Suprapubic skin (tissue), 4 donors: ENCODE measurements at regions not wholly inside any gene's neighbourhood (a gene's known extent, or its start where the extent isn't known, plus 50 kb on each side); places are given as distances from the start of the nearest gene placed in this dataset.

Source experiments
- DNase-seq, 2 donors: peaks; one replicate each; pipeline ENCODE4 v3.0.0-alpha.2; 2019; ENCODE audit warnings: low spot score in 2 of 2
- H3K27ac ChIP-seq: fragments of 200-600 bp; sonication (generic); one replicate; pipeline ENCODE4 v1.5.1; 2019
- H3K27me3 ChIP-seq: fragments of 200-600 bp; sonication (generic); one replicate; pipeline ENCODE4 v1.5.1; 2019
- H3K36me3 ChIP-seq: fragments of 200-600 bp; sonication (generic); one replicate; pipeline ENCODE4 v1.5.1; 2019
- H3K4me1 ChIP-seq: fragments of 200-600 bp; sonication (generic); one replicate; pipeline ENCODE4 v1.5.1; 2019
- H3K4me3 ChIP-seq: fragments of 200-600 bp; sonication (generic); one replicate; pipeline ENCODE4 v1.5.1; 2019; ENCODE audit warnings: mild to moderate bottlenecking
- H3K9me3 ChIP-seq: fragments of 200-600 bp; sonication (generic); one replicate; pipeline ENCODE4 v1.5.1; 2019
- CTCF ChIP-seq, 2 donors: fragments of 200-600 bp in 1 of 2; fragments of 450-650 bp in 1 of 2; sonication (generic) in 1 of 2; IDR thresholded peaks; one replicate each; pipeline ENCODE4 v1.5.1; 2016 to 2019; ENCODE audit warnings: antibody characterized with exemption in 2 of 2, mild to moderate bottlenecking in 1 of 2, moderate library complexity in 1 of 2
- EP300 ChIP-seq: sonication (generic); formaldehyde crosslinking; IDR thresholded peaks from one replicate; pipeline ENCODE4 v1.6.1; 2017; ENCODE audit warnings: antibody characterized with exemption
- POLR2A ChIP-seq, 2 donors: fragments of 450-650 bp; IDR thresholded peaks; one replicate each; pipeline ENCODE4 v1.6.1; 2017; ENCODE audit warnings: antibody characterized with exemption in 2 of 2, mild to moderate bottlenecking in 2 of 2, moderate library complexity in 2 of 2
- POLR2AphosphoS5 ChIP-seq, 3 donors: sonication (generic); formaldehyde crosslinking; IDR thresholded peaks; one replicate each; pipeline ENCODE4 v1.6.1; 2017; ENCODE audit warnings: antibody characterized with exemption in 3 of 3
- WGBS: methylation state at CpG from one replicate; pipeline ENCODE4 v1.1.5; 2018; 5-methylcytosine and 5-hydroxymethylcytosine counted together

GRCh38 chr20:24762791-24763350, 186.2 kb upstream of the CST7 start:
- DNase-seq, result peak in 1 of 2 donors; percentile 67
- H3K4me1 ChIP-seq, result no peaks in the 10 kb centered on the region
- H3K27ac ChIP-seq, result no peak overlapping the region
- 55% methylated on average over 3 of the region's 4 CpGs for WGBS
- H3K9me3 ChIP-seq, result no peaks in the 10 kb centered on the region
- H3K36me3 ChIP-seq, result no peaks in the 10 kb centered on the region
- TF ChIP-seq POLR2AphosphoS5 (IDR thresholded peaks at IDR 0.05), result no peak
- no peak for TF ChIP-seq POLR2A (IDR thresholded peaks at IDR 0.05)
- TF ChIP-seq EP300, result no peak
- no peak for TF ChIP-seq CTCF (IDR thresholded peaks at IDR 0.05)
- no peak overlapping the region for H3K4me3 ChIP-seq
- H3K27me3 ChIP-seq, result peaks cover 11% of the 10 kb centered on the region

- Histone ChIP-seq H3K4me3 (no peak overlapping the region), H3K36me3 (no peaks in the 10 kb centered on the region), H3K27me3 (peaks cover 11% of the 10 kb centered on the region), H3K9me3 (no peaks in the 10 kb centered on the region), H3K4me1 (no peaks in the 10 kb centered on the region), H3K27ac (no peak overlapping the region)
- TF ChIP-seq POLR2AphosphoS5 (IDR thresholded peaks at IDR 0.05) (no peak), CTCF (IDR thresholded peaks at IDR 0.05) (no peak), POLR2A (IDR thresholded peaks at IDR 0.05) (no peak), EP300 (no peak)
- WGBS, result 72% methylated on average over 26 of the region's 26 CpGs
- DNase-seq, result peak; percentile 37 to 54
Measured at GRCh38 chr20:24763386-24764026, 185.6 kb upstream of the CST7 start.

- TF ChIP-seq POLR2A (IDR thresholded peaks at IDR 0.05), result no peak
- no peak overlapping the region for H3K4me3 ChIP-seq
- DNase-seq, result peak in 1 of 2 donors; percentile 49
- no peaks in the 10 kb centered on the region for H3K4me1 ChIP-seq
- no peak overlapping the region for H3K27ac ChIP-seq
- no peaks in the 10 kb centered on the region for H3K36me3 ChIP-seq
- peaks cover 11% of the 10 kb centered on the region for H3K27me3 ChIP-seq
- WGBS, result 92% methylated on average over 9 of the region's 16 CpGs
- no peaks in the 10 kb centered on the region for H3K9me3 ChIP-seq
Measured at GRCh38 chr20:24764027-24764793, 184.9 kb upstream of the CST7 start.

GRCh38 chr20:24764794-24765202, 184.3 kb upstream of the CST7 start:
- TF ChIP-seq POLR2A (IDR thresholded peaks at IDR 0.05) (no peak), EP300 (no peak), POLR2AphosphoS5 (IDR thresholded peaks at IDR 0.05) (no peak), CTCF (IDR thresholded peaks at IDR 0.05) (no peak)
- no peak overlapping the region for H3K27ac ChIP-seq
- DNase-seq, result peak; percentile 35 to 59

GRCh38 chr20:24765316-24766142, 183.5 kb upstream of the CST7 start:
- Histone ChIP-seq H3K4me1 (no peaks in the 10 kb centered on the region), H3K27me3 (peaks cover 14% of the 10 kb centered on the region), H3K27ac (no peak overlapping the region), H3K9me3 (no peaks in the 10 kb centered on the region), H3K4me3 (no peak overlapping the region), H3K36me3 (no peaks in the 10 kb centered on the region)
- WGBS, result 59% methylated on average over 6 of the region's 12 CpGs
- DNase-seq, result peak; percentile 41 to 60
- TF ChIP-seq EP300, result no peak

More at GRCh38 chr20:24764794-24765202, 184.3 kb upstream of the CST7 start:
- Histone ChIP-seq H3K4me1 (no peaks in the 10 kb centered on the region), H3K27me3 (peaks cover 11% of the 10 kb centered on the region), H3K36me3 (no peaks in the 10 kb centered on the region), H3K9me3 (no peaks in the 10 kb centered on the region), H3K4me3 (no peak overlapping the region)
- WGBS, result 82% methylated on average over 9 of the region's 9 CpGs
